Right lobe of liver (tissue), 6 donors: ENCODE measurements at regions not wholly inside any gene's neighbourhood (a gene's known extent, or its start where the extent isn't known, plus 50 kb on each side); places are given as distances from the start of the nearest gene placed in this dataset.

Experiments used
- ATAC-seq, 4 donors: fragments of 200-7000 bp; cut with Tn5 transposase; one replicate each; pipeline ENCODE4 v1.9.1; 2020; ENCODE audit warnings: mild to moderate bottlenecking in 4 of 4, moderate library complexity in 4 of 4
- DNase-seq, 3 donors: peaks; one replicate each; pipeline ENCODE4 v3.0.0-alpha.2; 2020
- H3K27ac ChIP-seq, 3 donors: fragments of 200-600 bp; one replicate each; pipeline ENCODE4 v1.8.0; 2022
- H3K27me3 ChIP-seq, 2 donors: fragments of 200-600 bp; one replicate each; pipeline ENCODE4 v1.8.0; 2022
- H3K36me3 ChIP-seq, 4 donors: fragments of 200-600 bp; sonication (generic) in 1 of 4; one replicate each; pipeline versions ENCODE4 v1.5.1 to v1.8.0; 2017 to 2022; ENCODE audit warnings: control low read depth in 1 of 4
- H3K4me1 ChIP-seq, 4 donors: fragments of 200-600 bp; sonication (generic) in 1 of 4; one replicate each; pipeline versions ENCODE4 v1.5.1 to v1.8.0; 2017 to 2022; ENCODE audit warnings: control low read depth in 1 of 4
- H3K4me3 ChIP-seq, 3 donors: fragments of 200-600 bp; one replicate each; pipeline ENCODE4 v1.8.0; 2022
- H3K9me3 ChIP-seq, 4 donors: fragments of 200-600 bp; sonication (generic) in 1 of 4; one replicate each; pipeline versions ENCODE4 v1.5.1 to v1.8.0; 2017 to 2022; ENCODE audit warnings: control low read depth in 1 of 4
- CTCF ChIP-seq, 4 donors: fragments of 200-600 bp in 3 of 4; fragments of 450-650 bp in 1 of 4; IDR thresholded peaks; one replicate each; pipeline versions ENCODE4 v1.5.1 to v1.8.0; 2016 to 2022; ENCODE audit warnings: antibody characterized with exemption in 4 of 4, mild to moderate bottlenecking in 2 of 4
- POLR2A ChIP-seq: fragments of 450-650 bp; IDR thresholded peaks from one replicate; pipeline ENCODE4 v1.6.1; 2017; ENCODE audit warnings: antibody characterized with exemption, mild to moderate bottlenecking
- WGBS: methylation state at CpG from one replicate; pipeline ENCODE4 v1.1.6; 2018; ENCODE audit warnings: low coverage, low lambda C conversion rate; ENCODE audit not compliant: insufficient coverage; ENCODE audit errors: missing lambda C conversion rate; 5-methylcytosine and 5-hydroxymethylcytosine counted together
- intact Hi-C, 2 donors: fragments of 100-400 bp; cut with DNase I; formaldehyde crosslinking; loops; one replicate each; pipeline versions ENCODE4 v1.11.2 to v1.14.1; 2022
- donor health status: DM: no; HTN: yes; CAD: no.
- donor health status: DM: no; HTN: no; CAD: no.
- donor health status: DM: no; HTN: no; CAD: no.
- donor health status: DM: no; HTN: yes; CAD: no.
- donor health status: DM: no; HTN: yes; CAD: no.

GRCh38 chr12:38977132-38977531 is 71.7 kb upstream of the CPNE8 start:
- ATAC-seq (no peak), DNase-seq (no peak)
- H3K4me1 ChIP-seq: no peaks in the 10 kb centered on the region
- H3K4me3 ChIP-seq: no peak overlapping the region
- intact Hi-C loops: no loop called here
- WGBS: 18% methylated on average over 1 of the region's 1 CpG
- no peak overlapping the region for H3K27ac ChIP-seq
- no peaks in the 10 kb centered on the region for H3K27me3 ChIP-seq
- H3K9me3 ChIP-seq: no peaks in the 10 kb centered on the region
- no peak for TF ChIP-seq CTCF (IDR thresholded peaks at IDR 0.05)
- TF ChIP-seq POLR2A: no peak
- H3K36me3 ChIP-seq: no peaks in the 10 kb centered on the region

- intact Hi-C loops: no loop called here
- 59% methylated on average over 2 of the region's 2 CpGs for WGBS
- Histone ChIP-seq H3K9me3 (no peaks in the 10 kb centered on the region), H3K27me3 (no peaks in the 10 kb centered on the region), H3K4me1 (no peaks in the 10 kb centered on the region), H3K4me3 (no peak overlapping the region), H3K36me3 (no peaks in the 10 kb centered on the region), H3K27ac (no peak overlapping the region)
- ATAC-seq (no peak), DNase-seq (no peak)
- TF ChIP-seq POLR2A (no peak), CTCF (IDR thresholded peaks at IDR 0.05) (no peak)
Measured at GRCh38 chr12:38969706-38970105, 64.3 kb upstream of the CPNE8 start.

GRCh38 chr12:38961683-38962082 is 56.3 kb upstream of the CPNE8 start:
- TF ChIP-seq POLR2A (no peak), CTCF (IDR thresholded peaks at IDR 0.05) (no peak)
- ATAC-seq: no peak
- no peak for DNase-seq
- intact Hi-C loops: no loop called here
- Histone ChIP-seq H3K36me3 (no peaks in the 10 kb centered on the region), H3K27ac (no peak overlapping the region), H3K4me3 (no peak overlapping the region), H3K27me3 (no peaks in the 10 kb centered on the region), H3K9me3 (no peaks in the 10 kb centered on the region), H3K4me1 (no peaks in the 10 kb centered on the region)
- WGBS: 73% methylated on average over 5 of the region's 5 CpGs

GRCh38 chr12:38961012-38961411 is 55.6 kb upstream of the CPNE8 start:
- Histone ChIP-seq H3K36me3 (no peaks in the 10 kb centered on the region), H3K4me1 (no peaks in the 10 kb centered on the region), H3K4me3 (no peak overlapping the region), H3K9me3 (no peaks in the 10 kb centered on the region), H3K27me3 (no peaks in the 10 kb centered on the region), H3K27ac (no peak overlapping the region)
- 45% methylated on average over 1 of the region's 1 CpG for WGBS
- intact Hi-C loops: no loop called here
- ATAC-seq (no peak), DNase-seq (no peak)
- TF ChIP-seq CTCF (IDR thresholded peaks at IDR 0.05) (no peak), POLR2A (no peak)

- no peaks in the 10 kb centered on the region for H3K36me3 ChIP-seq
- ATAC-seq (no peak), DNase-seq (no peak)
- no peak overlapping the region for H3K27ac ChIP-seq
- no peaks in the 10 kb centered on the region for H3K4me1 ChIP-seq
- H3K27me3 ChIP-seq: no peaks in the 10 kb centered on the region
- intact Hi-C loops: no loop called here
- H3K4me3 ChIP-seq: no peak overlapping the region
- TF ChIP-seq POLR2A (no peak), CTCF (IDR thresholded peaks at IDR 0.05) (no peak)
- no peaks in the 10 kb centered on the region for H3K9me3 ChIP-seq
Measured at GRCh38 chr12:38956337-38956736, 50.9 kb upstream of the CPNE8 start.
